Neural progenitor cell (in vitro differentiated cells): ENCODE measurements at regions not wholly inside any gene's neighbourhood (a gene's known extent, or its start where the extent isn't known, plus 50 kb on each side); places are given as distances from the start of the nearest gene placed in this dataset.

Source experiments
- CTCF ChIP-seq: fragments of 200-600 bp; sonication (generic); IDR thresholded peaks from 2 replicates; pipeline ENCODE4 v1.5.1; 2017; ENCODE audit warnings: antibody characterized with exemption, mild to moderate bottlenecking
- EZH2 ChIP-seq: fragments of 200-600 bp; sonication (generic); IDR thresholded peaks from 2 replicates; pipeline ENCODE4 v1.6.1; 2017; ENCODE audit warnings: antibody characterized with exemption, mild to moderate bottlenecking, moderate library complexity
- EZH2phosphoT487 ChIP-seq: fragments of 200-600 bp; sonication (generic); IDR thresholded peaks from 2 replicates; pipeline ENCODE4 v1.6.1; 2017; ENCODE audit warnings: antibody characterized with exemption

- TF ChIP-seq EZH2phosphoT487 (no peak), CTCF (no peak), EZH2 (no peak)
Measured at GRCh38 chr2:16209799-16210198, 269.4 kb downstream of the MYCN start.
